PC-3 (cell line): ENCODE measurements at regions not wholly inside any gene's neighbourhood (a gene's known extent, or its start where the extent isn't known, plus 50 kb on each side); places are given as distances from the start of the nearest gene placed in this dataset.
"Not testable (repeated sequence)": the region's sequence is repeated elsewhere in the genome, so short reads cannot be mapped to it uniquely, and the experiment has no call there.

Source experiments
- EZH2 ChIP-seq: fragments of 300-600 bp; sonication (generic); IDR thresholded peaks from one replicate; pipeline ENCODE4 v1.6.1; 2017; ENCODE audit warnings: antibody characterized with exemption, mild to moderate bottlenecking, low read length; ENCODE audit not compliant: unreplicated experiment
- EZH2phosphoT487 ChIP-seq: fragments of 300-600 bp; sonication (generic); IDR thresholded peaks from 2 replicates; pipeline ENCODE4 v1.6.1; 2018; ENCODE audit warnings: mild to moderate bottlenecking, antibody characterized with exemption, low read length, borderline replicate concordance
- TF ChIP-seq, protein P1 (sequence below): fragments of 300-600 bp; sonication (generic); conservative IDR thresholded peaks from 2 replicates; pipeline ENCODE4 v1.5.1; 2017; ENCODE audit warnings: antibody characterized with exemption, low read depth, mild to moderate bottlenecking, low read length

- TF ChIP-seq, protein P1, sequence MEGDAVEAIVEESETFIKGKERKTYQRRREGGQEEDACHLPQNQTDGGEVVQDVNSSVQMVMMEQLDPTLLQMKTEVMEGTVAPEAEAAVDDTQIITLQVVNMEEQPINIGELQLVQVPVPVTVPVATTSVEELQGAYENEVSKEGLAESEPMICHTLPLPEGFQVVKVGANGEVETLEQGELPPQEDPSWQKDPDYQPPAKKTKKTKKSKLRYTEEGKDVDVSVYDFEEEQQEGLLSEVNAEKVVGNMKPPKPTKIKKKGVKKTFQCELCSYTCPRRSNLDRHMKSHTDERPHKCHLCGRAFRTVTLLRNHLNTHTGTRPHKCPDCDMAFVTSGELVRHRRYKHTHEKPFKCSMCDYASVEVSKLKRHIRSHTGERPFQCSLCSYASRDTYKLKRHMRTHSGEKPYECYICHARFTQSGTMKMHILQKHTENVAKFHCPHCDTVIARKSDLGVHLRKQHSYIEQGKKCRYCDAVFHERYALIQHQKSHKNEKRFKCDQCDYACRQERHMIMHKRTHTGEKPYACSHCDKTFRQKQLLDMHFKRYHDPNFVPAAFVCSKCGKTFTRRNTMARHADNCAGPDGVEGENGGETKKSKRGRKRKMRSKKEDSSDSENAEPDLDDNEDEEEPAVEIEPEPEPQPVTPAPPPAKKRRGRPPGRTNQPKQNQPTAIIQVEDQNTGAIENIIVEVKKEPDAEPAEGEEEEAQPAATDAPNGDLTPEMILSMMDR: not testable (repeated sequence)
- not testable (repeated sequence) for TF ChIP-seq EZH2, EZH2phosphoT487
Observed at GRCh38 chr7:55698607-55699449, 126.5 kb upstream of the VOPP1 start.
